22Rv1 (cell line): ENCODE measurements at regions not wholly inside any gene's neighbourhood (a gene's known extent, or its start where the extent isn't known, plus 50 kb on each side); places are given as distances from the start of the nearest gene placed in this dataset.

ENCODE experiments used
- ZFX ChIP-seq: fragments of 450-650 bp; IDR thresholded peaks from 2 replicates; pipeline ENCODE4 v1.6.1; 2017; ENCODE audit warnings: antibody characterized with exemption, borderline replicate concordance
- TF ChIP-seq, protein P1 (sequence below): fragments of 450-650 bp; IDR thresholded peaks from 2 replicates; pipeline ENCODE4 v1.5.1; 2017; ENCODE audit warnings: mild to moderate bottlenecking

DNA sequence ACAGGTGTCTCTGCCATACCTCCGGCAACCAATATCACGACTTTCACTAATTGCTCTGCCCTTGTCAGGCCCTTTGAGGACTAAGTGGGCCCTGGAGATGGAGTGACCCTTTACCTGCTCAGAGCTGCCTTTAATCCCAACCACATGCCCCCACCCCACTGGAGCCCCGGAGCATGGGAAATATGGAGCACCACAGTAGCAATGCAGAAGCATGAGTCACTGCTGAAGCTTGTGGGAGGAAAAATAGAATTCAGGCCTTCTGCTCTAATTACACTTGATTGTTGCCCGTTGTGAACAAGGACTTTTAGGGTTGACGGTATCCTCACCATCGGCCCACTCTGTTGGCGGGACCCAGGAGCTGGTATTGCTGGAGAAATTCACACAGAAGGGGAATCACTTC, 52.5 kb upstream of the FRMD4A start:
- TF ChIP-seq, protein P1, sequence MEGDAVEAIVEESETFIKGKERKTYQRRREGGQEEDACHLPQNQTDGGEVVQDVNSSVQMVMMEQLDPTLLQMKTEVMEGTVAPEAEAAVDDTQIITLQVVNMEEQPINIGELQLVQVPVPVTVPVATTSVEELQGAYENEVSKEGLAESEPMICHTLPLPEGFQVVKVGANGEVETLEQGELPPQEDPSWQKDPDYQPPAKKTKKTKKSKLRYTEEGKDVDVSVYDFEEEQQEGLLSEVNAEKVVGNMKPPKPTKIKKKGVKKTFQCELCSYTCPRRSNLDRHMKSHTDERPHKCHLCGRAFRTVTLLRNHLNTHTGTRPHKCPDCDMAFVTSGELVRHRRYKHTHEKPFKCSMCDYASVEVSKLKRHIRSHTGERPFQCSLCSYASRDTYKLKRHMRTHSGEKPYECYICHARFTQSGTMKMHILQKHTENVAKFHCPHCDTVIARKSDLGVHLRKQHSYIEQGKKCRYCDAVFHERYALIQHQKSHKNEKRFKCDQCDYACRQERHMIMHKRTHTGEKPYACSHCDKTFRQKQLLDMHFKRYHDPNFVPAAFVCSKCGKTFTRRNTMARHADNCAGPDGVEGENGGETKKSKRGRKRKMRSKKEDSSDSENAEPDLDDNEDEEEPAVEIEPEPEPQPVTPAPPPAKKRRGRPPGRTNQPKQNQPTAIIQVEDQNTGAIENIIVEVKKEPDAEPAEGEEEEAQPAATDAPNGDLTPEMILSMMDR = no peak
- no peak for TF ChIP-seq ZFX
